ENCODE measurements at regions not wholly inside any gene's neighbourhood (a gene's known extent, or its start where the extent isn't known, plus 50 kb on each side); places are given as distances from the start of the nearest gene placed in this dataset.
A peak's percentile ranks its signal among the peaks of the same experiment; 100 is the strongest.

- H3K27ac Mint-ChIP-seq, result no peak overlapping the region
- no peaks in the 10 kb centered on the region for H3K4me1 Mint-ChIP-seq
Measured at GRCh38 chr15:62862717-62863116, 179.8 kb upstream of the TPM1 start.

GRCh38 chr15:62866366-62866765, 176.2 kb upstream of the TPM1 start:
- DNase-seq, result peak; percentile 36
- 86 to 94% methylated on average over 3 to 6 of the region's 6 CpGs for WGBS, 2 experiments (ENCODE audit: insufficient coverage in 1 of 2, insufficient read length in 1 of 2)

More at GRCh38 chr15:62862717-62863116, 179.8 kb upstream of the TPM1 start:
- peaks cover 3% of the 10 kb centered on the region for H3K27me3 Mint-ChIP-seq (ENCODE audit: insufficient read depth)
- no peak overlapping the region for H3K4me3 ChIP-seq (ENCODE audit: low read length)
- no peaks in the 10 kb centered on the region for H3K27me3 ChIP-seq (ENCODE audit: control insufficient read depth, insufficient read depth, low read length, poor library complexity, severe bottlenecking)
- 87 to 88% methylated on average over 2 of the region's 2 CpGs for WGBS, 2 experiments (ENCODE audit: insufficient coverage in 1 of 2, insufficient read length in 1 of 2)
- no peak overlapping the region for H3K27ac ChIP-seq (ENCODE audit: low read depth, low read length)
- TF ChIP-seq CTCF (conservative IDR thresholded peaks at IDR 0.05), result no peak
- no peak overlapping the region for H3K9ac ChIP-seq (ENCODE audit: extremely low read depth, low read length, poor library complexity, severe bottlenecking)
- H3K36me3 ChIP-seq (ENCODE audit: control insufficient read depth, insufficient read depth, low read length), result no peaks in the 10 kb centered on the region
- H3K4me1 ChIP-seq (ENCODE audit: control insufficient read depth, insufficient read depth, low read length), result no peaks in the 10 kb centered on the region
- H3K9me3 ChIP-seq (ENCODE audit: control insufficient read depth, low read length), result no peaks in the 10 kb centered on the region
- no peaks in the 10 kb centered on the region for H3K36me3 Mint-ChIP-seq (ENCODE audit: low read depth)
- no peak overlapping the region for H3K4me3 Mint-ChIP-seq
- H3K9me3 Mint-ChIP-seq, result peaks cover 15% of the 10 kb centered on the region
- DNase-seq, result no peak

GRCh38 chr15:62867844-62868243, 174.7 kb upstream of the TPM1 start:
- H3K9me3 ChIP-seq (ENCODE audit: control insufficient read depth, low read length), result peaks cover 6% of the 10 kb centered on the region
- H3K4me1 ChIP-seq (ENCODE audit: control insufficient read depth, insufficient read depth, low read length), result no peaks in the 10 kb centered on the region
- no peak overlapping the region for H3K4me3 ChIP-seq (ENCODE audit: low read length)
- H3K27me3 ChIP-seq (ENCODE audit: control insufficient read depth, insufficient read depth, low read length, poor library complexity, severe bottlenecking), result no peaks in the 10 kb centered on the region
- Mint-ChIP-seq H3K4me3 (no peak overlapping the region), H3K9me3 (peaks cover 9% of the 10 kb centered on the region), H3K27ac (no peak overlapping the region), H3K27me3 (ENCODE audit: insufficient read depth) (no peaks in the 10 kb centered on the region), H3K4me1 (peaks cover 6% of the 10 kb centered on the region), H3K36me3 (ENCODE audit: low read depth) (no peaks in the 10 kb centered on the region)
- 92 to 100% methylated on average over 2 to 4 of the region's 4 CpGs for whole genome bisulfite sequencing, 2 experiments (ENCODE audit: insufficient coverage in 1 of 2, insufficient read length in 1 of 2)
- H3K27ac ChIP-seq (ENCODE audit: low read depth, low read length), result no peak overlapping the region
- H3K9ac ChIP-seq (ENCODE audit: extremely low read depth, low read length, poor library complexity, severe bottlenecking), result no peak overlapping the region
- no peak for TF ChIP-seq CTCF (conservative IDR thresholded peaks at IDR 0.05)
- no peaks in the 10 kb centered on the region for H3K36me3 ChIP-seq (ENCODE audit: control insufficient read depth, insufficient read depth, low read length)
- DNase-seq, result no peak

More at GRCh38 chr15:62866366-62866765, 176.2 kb upstream of the TPM1 start:
- peaks cover 6% of the 10 kb centered on the region for H3K9me3 ChIP-seq (ENCODE audit: control insufficient read depth, low read length)
- H3K27ac Mint-ChIP-seq, result no peak overlapping the region
- H3K9me3 Mint-ChIP-seq, result peaks cover 8% of the 10 kb centered on the region
- H3K36me3 Mint-ChIP-seq (ENCODE audit: low read depth), result no peaks in the 10 kb centered on the region
- no peaks in the 10 kb centered on the region for H3K36me3 ChIP-seq (ENCODE audit: control insufficient read depth, insufficient read depth, low read length)
- no peak for TF ChIP-seq CTCF (conservative IDR thresholded peaks at IDR 0.05)
- no peak overlapping the region for H3K4me3 ChIP-seq (ENCODE audit: low read length)
- H3K27me3 Mint-ChIP-seq (ENCODE audit: insufficient read depth), result no peaks in the 10 kb centered on the region
- H3K4me1 Mint-ChIP-seq, result peaks cover 6% of the 10 kb centered on the region
- H3K9ac ChIP-seq (ENCODE audit: extremely low read depth, low read length, poor library complexity, severe bottlenecking), result no peak overlapping the region
- H3K4me3 Mint-ChIP-seq, result no peak overlapping the region
- H3K4me1 ChIP-seq (ENCODE audit: control insufficient read depth, insufficient read depth, low read length), result no peaks in the 10 kb centered on the region
- no peak overlapping the region for H3K27ac ChIP-seq (ENCODE audit: low read depth, low read length)
- H3K27me3 ChIP-seq (ENCODE audit: control insufficient read depth, insufficient read depth, low read length, poor library complexity, severe bottlenecking), result no peaks in the 10 kb centered on the region

Data from endodermal cell (in vitro differentiated cells).